ENCODE measurements at regions not wholly inside any gene's neighbourhood (a gene's known extent, or its start where the extent isn't known, plus 50 kb on each side); places are given as distances from the start of the nearest gene placed in this dataset.

GRCh38 chr5:87588316-87588715, 175.6 kb upstream of the CCNH start:
- TF ChIP-seq POLR2AphosphoS5 (IDR thresholded peaks at IDR 0.05) (no peak), CTCF (IDR thresholded peaks at IDR 0.05) (no peak)

Data from sigmoid colon (tissue), 4 donors.